SIG-M5 treated with dmso at 0.1 percent for 504 hours (cell line): ENCODE measurements at regions not wholly inside any gene's neighbourhood (a gene's known extent, or its start where the extent isn't known, plus 50 kb on each side); places are given as distances from the start of the nearest gene placed in this dataset.
A peak's percentile ranks its signal among the peaks of the same experiment; 100 is the strongest.

Experiments used
- DNase-seq: peaks from one replicate; lab custom pipeline; 2025; ENCODE audit not compliant: unreplicated experiment; lab: John Stamatoyannopoulos, UW

DNA sequence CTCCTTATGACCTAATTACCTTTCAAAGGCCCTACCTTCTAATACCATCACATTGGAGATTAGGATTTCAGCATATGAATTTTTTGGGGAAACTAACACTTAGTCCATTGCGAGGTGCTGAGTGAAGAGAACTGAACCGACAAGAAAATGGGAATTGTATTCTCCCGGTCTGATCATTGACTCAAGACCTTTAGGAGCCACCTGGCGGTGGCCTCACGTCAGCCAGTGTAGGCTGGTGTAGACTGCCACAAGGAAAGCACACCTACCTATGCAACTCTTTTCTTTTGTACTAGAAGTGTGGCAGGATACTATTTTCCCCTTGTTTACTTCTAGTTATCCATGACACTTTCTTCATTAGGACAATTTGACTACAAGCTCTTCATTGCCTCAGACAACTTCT lies 333.5 kb upstream of the B3GALT2 start:
- DNase-seq, result no peak

GRCh38 chr1:193516755-193517388 lies 330.5 kb upstream of the B3GALT2 start:
- no peak for DNase-seq

GRCh38 chr1:193514397-193514796 lies 328.0 kb upstream of the B3GALT2 start:
- peak; percentile 48 for DNase-seq

- no peak for DNase-seq
Measured at GRCh38 chr1:193513032-193513431, 326.6 kb upstream of the B3GALT2 start.

GRCh38 chr1:193504920-193505319 lies 318.5 kb upstream of the B3GALT2 start:
- DNase-seq, result no peak

GRCh38 chr1:193498088-193498655 lies 311.8 kb upstream of the B3GALT2 start:
- DNase-seq, result no peak

DNA sequence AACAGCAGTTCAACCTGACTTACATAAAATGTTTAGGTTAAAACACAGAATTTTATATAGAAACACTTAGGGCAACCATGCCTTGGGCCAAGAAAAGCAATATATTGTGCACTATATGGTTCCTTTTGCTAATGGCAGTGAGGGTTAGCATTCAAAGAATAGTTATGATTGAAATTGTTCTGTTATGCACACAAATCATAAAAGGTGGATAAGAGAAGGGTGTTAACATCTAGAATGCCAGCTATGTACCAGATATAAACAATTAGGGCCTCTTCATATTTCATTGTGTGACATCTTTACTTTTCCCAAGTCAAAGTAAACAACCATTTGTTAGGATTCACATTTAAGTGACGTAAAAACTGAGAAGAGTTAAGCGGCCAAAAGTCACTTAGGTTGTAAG lies 308.0 kb upstream of the B3GALT2 start:
- DNase-seq, result no peak

DNA sequence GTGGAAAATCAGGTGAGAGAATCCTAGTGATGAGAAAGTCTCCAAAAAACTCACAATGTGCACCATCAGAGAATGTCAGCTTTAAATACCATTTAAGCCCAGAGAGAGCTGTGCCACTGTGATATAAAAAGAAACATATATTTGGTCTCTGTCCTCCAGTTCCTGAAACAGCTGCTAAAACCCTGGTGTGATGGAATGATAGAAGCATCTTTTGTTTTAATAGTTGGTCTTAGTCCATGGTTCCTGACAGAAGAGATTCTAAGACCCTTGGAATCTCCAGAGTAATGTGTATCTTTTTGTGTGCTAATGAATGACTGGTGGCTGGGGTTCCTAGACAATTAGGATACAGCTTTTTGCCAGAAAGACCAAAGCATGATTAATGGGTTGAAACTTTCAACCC lies 302.8 kb upstream of the B3GALT2 start:
- no peak for DNase-seq

- DNase-seq, result no peak
Measured at GRCh38 chr1:193487722-193488121, 301.3 kb upstream of the B3GALT2 start.

DNA sequence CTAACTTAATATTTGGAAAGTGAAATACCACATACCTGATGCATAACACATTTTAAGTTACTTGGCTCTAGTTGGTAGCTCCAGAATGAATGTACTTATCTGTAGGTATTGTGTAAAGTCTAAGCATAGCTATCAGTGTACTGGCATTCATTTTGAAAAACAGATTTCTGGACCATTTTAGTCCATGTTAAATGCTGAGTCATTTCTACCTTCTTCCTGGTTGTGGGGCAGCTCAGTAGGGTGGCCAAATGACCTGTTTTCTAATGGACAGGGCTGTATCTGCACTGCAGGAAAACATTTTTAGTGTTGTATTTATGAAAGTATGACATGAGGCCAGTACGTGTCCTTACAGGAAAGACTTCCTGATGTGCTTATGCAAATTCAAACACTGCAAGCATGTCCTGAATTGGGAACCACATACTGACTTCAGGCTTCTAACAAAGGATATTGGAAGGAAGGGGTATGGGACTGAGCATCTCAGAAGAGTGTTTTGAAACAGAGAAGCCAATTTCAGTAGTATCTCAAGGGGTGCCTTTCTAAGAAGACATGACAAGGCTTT lies 300.3 kb upstream of the B3GALT2 start:
- DNase-seq, result no peak

DNA sequence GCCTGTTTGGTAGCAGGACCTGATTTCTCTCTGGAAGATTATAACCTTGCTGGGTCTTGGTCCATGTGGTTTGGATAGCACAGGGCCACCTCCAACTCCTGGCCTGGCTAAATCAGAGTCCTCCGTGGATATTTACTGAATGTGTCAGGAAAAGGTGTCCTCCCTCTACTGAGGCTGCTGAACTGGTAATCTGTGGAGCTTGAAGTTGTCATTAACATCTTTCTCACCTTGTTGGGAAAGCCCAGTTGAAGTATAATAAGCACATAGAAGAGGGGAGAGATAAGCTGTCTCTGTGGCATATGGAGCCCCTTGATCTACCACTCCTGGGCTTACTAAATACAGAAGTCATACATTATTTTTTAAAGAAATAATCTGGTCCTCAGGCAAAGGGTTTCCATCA lies 294.3 kb upstream of the B3GALT2 start:
- DNase-seq, result no peak

- no peak for DNase-seq
Measured at GRCh38 chr1:193479187-193479586, 292.8 kb upstream of the B3GALT2 start.

GRCh38 chr1:193476748-193477147 lies 290.3 kb upstream of the B3GALT2 start:
- DNase-seq, result no peak

DNA sequence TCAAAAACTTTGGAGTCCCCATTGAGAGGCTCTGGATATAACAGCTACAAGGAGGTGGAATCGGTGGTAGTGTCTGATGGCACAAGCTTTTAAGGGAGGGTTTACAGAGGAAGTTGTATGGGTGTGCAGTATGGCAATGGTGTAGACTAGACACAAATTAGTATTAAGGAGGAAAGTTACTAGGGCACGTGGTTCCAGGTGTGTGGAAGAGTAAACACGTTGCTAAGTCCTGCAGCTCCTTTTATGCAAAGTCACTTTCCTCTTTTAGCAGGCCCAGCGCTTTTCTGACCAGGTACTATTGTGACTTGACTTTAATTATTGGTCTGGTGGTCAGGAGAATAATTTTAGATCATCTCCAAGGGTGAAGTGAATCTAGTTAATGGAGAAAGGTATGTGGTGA lies 287.5 kb upstream of the B3GALT2 start:
- DNase-seq, result no peak

DNA sequence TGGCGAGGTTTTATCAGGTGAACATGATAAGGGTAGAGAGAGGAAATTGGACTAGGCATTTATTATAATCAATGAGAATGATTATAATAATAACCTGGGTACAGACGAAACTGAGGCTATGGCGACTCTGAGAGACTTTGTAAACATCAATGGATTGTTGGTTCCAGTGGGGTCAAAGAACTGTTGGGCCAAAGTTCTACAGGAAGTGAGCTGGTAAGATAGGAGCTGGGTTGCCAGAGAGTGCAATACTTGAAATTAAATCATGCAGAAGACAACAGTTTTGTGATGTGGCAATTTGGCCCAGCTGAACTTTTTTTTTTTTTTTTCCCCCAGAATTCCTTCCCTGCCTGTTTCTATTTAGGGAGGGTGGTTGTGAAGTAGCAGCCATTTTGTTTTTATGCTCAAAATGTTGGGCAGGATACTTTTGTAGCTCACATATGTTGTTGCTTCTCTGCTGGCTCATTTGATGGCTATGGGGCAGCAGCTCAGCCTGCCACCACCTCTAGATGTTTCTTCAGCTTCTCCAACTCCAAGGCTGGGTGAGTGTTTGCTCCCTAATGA lies 286.5 kb upstream of the B3GALT2 start:
- DNase-seq, result no peak

DNA sequence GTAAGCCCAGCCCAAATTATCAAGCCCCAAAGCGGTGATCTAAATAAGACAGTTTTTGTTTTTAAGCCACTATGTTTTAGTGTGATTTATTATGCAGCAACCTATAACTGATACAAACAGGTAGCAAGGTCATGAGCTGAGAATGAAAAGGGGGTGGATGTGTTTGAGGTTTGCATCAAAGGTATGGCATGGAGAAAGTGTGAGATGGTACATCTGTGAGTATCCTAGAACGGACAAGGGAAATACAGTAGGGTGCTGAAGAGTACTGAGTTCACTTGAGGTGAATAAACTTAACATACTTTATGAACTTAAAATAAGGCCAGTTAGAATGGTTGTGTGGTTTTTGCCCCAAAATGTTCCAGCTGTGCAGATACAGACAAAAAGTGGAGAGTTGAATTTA lies 286.0 kb upstream of the B3GALT2 start:
- DNase-seq, result no peak

- no peak for DNase-seq
Measured at GRCh38 chr1:193471981-193472380, 285.6 kb upstream of the B3GALT2 start.

- DNase-seq, result no peak
Measured at GRCh38 chr1:193463326-193463932, 277.0 kb upstream of the B3GALT2 start.

GRCh38 chr1:193462629-193463320 lies 276.4 kb upstream of the B3GALT2 start:
- DNase-seq, result peak; percentile 68

DNA sequence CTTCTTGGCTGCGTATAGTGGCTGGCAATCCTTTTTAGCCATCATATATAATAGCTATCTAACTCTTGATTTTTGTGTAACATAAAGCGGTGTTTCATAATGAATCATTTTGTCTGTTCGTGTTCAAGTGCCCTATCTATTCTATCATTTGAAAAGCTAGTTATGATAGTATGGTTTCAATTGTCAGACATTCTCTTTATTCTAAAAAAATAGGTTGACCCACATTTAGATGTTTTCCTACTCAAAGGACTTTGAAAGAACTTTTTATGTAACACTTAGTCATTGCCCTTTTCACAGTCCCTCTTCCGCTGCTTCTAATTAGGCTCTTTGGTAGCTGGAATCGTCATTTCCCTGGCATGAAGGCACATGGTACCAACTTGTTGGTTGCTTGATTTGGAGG lies 272.2 kb upstream of the B3GALT2 start:
- no peak for DNase-seq

DNA sequence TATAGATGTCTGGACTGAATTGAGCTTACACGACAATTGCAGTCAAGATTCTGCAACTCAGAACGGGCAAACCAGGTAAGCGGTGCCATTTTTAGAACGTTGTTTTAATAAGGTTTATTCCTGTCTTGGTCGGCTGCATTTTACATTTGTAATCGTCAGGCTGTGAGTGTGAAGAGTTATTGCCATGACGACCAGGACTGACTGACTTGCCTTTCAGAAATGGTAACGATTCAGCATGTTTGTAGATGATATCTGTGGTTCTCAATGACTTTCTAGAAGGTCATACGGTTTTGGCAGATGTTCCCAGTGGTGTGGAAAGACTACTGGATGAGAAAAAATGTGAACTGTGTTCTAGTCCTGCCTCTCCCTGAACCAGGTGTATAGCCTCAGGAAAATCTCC lies 271.3 kb upstream of the B3GALT2 start:
- DNase-seq, result no peak
